ENCODE measurements at regions not wholly inside any gene's neighbourhood (a gene's known extent, or its start where the extent isn't known, plus 50 kb on each side); places are given as distances from the start of the nearest gene placed in this dataset.
A peak's percentile ranks its signal among the peaks of the same experiment; 100 is the strongest.

DNA sequence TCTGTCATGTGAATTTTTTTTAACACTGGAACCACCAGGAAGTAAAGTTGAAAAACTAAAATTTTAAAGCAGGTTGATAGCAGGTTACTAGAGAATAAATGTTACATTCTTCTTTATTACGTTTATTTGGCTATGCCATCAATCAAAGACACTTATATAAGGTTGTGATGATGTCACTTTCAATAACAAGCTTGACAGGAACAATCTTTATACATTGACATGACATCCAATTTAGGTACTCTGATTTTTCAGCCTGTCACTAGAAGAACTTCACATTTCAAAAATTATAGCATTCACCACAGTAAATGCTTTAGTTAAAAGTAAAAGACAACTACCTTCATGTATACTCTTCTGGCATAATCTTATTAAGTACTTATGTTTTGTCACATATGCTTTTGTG, 696.8 kb upstream of the NCAM2 start:
- DNase-seq, result no peak

DNA sequence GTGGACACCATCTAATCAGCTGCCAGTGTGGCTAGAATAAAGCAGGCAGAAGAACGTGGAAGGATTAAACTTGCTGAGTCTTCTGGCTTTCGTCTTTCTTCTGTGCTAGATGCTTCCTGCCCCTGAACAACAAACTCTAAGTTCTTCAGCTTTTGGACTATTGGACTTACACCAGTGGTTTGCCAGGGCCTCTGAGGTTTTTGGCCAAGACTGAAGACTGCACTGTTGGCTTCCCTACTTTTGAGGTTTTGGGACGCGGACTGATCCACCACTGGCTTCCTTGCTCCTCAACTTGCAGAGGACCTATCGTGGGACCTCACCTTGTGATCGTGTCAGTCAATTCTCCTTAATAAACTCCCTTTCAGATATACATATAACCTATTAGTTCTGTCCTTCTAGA, 696.1 kb upstream of the NCAM2 start:
- no peak for DNase-seq

DNA sequence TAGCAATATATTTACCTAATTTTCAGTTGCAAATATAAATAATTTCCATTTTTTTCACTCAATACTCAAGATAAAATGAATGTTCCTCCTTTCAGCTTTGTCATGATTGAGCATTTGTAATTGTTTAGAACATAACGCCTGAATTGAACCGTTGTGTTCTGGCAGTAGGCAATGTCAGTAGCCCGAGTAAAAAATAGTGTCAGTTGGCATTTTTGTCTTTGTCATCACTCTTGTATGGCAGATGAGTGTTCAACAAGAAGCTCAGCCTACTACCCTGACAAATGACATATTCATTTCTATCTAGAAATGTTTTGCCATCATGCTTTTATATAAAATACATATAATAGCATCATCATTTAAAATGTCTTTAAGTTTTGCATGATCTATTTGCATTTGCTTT, 691.4 kb upstream of the NCAM2 start:
- no peak for DNase-seq

DNA sequence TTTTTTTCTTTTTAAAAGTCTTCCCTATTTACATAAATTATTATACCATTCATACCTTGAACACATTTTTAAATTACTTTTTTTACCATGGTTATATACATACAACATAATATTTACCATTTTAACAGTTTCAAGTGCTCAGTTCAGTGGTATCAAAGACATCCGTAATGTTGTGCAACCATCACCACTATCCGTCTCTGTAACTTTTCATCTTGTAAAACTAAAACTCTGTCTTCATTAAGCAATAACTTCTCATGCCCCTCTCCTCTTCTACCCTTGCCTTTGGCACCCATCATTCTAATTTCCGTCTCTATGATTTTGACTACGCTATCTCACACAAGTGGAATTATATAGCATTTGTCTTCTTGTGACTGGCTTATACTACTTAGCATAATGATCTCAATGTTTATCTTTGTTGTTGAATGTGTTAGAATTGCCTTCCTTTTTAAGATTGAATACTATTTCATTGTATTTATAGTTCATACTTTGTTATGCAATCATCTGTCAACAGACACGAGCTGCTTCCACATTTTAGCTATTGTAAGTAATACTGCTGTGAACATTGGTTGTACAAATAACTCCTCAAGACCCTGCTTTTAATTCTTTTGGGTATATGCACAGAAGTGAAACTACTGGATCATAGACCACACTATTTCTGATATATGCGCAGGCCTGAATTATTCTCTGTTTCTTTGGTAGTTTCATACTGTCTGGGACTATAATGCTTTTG, 689.5 kb upstream of the NCAM2 start:
- peak; percentile 2 to 38 (median 18) for DNase-seq

DNA sequence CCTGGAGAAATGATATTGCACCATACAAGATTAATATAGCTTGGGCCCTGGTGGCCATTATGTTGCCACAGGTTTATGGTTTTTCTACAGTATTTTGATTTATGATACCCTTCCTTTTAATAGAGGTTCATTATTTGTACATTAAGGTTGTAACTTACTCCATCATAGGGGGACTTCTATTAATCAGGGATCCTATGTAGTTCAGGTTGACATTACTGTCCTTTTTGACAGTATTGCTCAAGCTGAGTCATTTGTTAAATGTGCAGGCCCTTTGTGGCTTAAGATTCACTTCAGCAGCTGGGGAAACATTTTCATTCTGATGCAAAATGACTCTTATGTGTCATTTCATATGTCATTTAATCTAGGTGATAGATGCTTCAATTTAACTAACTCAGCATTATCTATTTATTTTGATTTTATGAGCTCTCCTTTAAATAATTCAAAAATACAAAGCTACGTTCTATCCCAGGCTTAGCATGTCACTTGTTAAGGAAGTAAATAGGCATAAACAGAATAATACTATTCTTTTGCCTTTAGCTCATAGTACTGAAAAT, 686.9 kb upstream of the NCAM2 start:
- peak in 1 of 3 donors; percentile 8 for DNase-seq

DNA sequence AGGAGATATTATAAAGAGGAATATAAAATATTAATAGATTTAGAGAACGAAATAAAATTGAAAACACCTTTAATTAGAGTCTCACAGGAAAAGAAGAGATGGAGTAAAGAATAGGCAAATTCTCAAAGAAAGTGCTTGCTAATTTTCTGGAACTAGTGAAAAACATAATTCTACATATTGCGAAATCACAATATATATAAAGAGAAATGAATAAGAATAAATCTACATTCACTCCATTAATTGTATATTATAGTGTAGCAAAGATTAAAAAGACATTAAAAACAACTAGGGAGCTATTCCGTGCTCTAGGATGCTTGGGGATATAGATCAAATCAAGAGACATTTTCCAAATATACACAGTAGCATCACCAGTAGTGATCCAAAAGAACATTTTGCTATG, 685.2 kb upstream of the NCAM2 start:
- DNase-seq, result no peak

DNA sequence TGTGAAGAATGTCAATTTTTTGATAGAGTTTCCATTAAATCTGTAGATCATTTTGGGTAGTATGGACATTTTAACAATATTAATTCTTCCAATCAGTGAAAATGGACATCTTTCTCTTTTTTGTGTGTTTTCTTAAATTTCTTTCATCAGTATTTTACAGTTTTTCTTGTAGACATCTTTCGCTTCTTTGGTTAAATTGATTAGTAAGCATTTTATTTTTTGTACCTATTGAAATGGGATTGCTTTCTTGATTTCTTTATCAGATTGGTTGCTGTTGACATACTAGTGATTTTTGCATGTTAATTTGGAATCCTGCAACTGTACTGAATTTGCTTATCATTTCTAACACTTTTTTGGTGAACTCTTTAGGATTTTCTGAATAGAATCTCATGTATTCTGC, 683.2 kb upstream of the NCAM2 start:
- no peak for DNase-seq

DNA sequence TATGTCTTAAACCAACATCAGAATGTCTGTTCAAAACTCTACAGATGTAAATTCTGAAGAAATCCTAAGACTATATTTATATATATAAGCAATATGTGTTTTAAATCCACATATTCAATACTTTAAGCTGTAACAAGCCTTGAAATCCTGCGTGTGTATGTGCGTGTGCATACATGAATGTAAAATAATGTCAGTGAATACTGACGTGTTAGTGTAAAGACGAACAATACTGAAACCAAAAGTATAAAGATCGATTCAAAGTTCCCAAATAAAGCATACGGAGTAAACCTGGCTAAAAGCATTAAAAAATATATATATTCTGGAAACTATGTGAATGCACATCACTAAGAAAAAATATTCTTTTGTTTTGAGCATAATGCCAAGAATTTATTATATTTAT, 668.6 kb upstream of the NCAM2 start:
- DNase-seq, result no peak

DNA sequence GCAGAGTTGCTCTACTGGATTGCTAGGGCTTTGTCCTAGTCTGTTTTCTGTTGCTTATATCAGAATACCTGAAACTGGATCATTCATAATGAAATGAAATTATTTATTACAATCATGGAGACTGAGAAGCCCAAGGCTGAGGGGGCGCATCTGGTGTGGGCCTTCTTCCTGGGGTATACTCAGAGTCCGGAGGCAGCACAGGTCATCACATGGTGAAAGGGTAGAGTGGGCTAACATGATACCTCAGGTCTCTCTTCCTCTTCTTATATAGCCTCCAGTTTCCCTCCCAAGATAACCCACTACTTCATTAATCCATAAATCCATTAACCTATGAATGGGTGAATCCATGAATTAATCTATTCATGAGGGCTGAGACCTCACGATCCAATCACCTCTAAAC, 667.6 kb upstream of the NCAM2 start:
- no peak for DNase-seq

DNA sequence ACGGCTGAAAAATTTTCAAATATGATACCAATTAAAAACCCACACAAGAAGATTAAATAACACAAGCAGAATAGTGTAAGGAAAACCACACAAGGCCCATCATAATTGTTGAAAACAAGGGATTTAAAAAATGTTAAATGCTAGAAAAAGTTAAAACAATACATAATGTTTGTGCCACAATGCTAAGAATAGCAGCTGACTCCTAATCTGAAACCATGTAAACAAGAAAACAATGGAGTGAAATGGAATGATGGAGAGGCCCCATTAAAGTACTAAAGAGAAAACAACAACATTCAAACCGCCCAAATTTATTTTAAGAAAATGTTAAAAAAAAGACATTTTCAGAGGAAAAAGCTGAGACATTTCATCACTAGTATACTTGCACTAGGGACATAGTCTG, 663.6 kb upstream of the NCAM2 start:
- no peak for DNase-seq

DNA sequence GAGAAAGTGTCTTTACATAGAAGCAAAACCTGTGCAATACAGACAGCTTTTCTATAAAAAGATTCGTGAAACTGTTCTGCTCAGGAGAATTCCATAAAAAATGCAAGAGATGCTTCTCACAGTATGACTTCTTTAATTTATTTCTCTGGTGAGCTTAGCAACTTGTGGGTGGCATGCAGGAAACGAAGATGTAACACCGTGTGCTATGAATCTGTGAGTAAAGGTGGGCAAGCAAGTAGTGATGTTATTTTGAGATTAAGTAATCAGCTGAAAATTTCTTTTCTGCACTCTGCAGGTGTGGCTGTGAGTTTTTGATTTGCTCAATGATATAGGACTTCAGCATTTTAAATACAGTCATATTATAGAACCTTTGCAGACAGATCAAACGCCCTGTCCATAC, 656.8 kb upstream of the NCAM2 start:
- DNase-seq, result no peak

DNA sequence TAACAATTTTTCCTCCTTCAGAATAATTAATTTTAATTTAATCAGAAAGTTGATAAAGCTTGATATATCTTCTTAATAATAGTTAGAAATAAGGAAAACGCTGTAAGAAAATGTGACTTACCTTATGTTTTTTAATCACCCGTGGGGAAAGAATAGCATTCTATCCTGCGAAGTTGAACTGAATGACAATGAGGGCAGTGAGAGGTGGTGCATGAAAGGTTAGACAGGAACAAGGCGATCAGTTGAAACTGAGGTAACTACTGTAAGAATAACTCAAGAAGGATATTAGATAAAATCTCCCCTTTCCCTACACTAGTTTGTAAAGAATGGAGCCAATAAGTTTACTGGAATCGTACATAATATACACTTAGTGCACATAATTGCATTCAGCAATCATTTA, 655.0 kb upstream of the NCAM2 start:
- DNase-seq, result no peak

DNA sequence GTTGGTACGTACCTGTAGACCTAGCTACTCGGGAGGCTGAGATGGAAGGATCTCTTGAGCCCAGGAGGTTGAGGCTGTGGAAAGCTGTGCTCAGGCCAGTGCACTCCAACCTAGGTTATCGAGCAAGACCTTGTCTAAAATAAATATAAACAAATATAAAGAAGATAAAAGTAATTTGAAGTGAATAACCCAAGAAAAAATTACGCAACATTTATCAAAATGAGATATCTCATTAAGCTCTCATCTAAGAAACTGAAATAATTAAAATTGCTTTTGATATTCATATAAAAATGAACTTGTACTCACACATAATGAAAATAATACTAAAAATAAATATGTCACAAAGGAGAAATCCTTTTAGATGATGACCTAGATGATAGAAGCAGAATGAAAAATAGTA, 647.1 kb upstream of the NCAM2 start:
- no peak for DNase-seq

DNA sequence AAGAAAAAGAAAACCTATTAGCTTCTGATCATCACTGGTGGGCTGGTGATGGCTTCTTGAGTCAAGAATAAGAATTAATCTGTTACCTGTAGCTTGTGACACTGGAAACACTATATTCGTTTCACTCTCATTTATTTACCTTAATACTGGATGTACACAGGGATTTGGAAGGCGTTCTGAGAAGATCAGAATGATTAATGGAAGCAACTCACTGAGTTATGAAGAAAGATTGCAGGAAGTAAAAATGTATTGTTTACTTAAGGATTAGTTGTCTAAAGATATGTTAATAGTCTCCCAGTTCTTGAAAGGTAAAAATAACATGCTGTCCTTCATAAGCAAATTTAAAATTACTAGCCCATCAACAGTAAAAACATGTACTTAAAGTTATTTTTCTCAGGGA, 644.9 kb upstream of the NCAM2 start:
- DNase-seq, result no peak

DNA sequence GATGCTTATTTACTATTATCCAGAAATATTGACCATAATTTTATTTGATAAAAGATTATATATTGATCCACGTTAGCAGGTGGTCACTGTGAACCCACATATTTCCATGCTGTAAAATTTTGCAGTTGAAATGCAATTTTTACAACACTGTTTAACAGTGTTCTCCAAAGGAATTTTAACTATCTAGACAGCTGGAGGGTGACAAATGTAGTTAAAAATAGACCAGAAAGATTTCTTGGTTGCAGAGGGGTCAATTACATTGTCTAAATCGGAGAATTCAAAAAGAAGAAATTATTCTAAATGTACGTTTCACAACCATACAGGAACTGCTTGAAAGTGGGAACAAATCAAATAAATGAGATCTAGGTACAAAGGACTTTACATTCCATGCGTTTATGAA, 625.2 kb upstream of the NCAM2 start:
- no peak for DNase-seq

DNA sequence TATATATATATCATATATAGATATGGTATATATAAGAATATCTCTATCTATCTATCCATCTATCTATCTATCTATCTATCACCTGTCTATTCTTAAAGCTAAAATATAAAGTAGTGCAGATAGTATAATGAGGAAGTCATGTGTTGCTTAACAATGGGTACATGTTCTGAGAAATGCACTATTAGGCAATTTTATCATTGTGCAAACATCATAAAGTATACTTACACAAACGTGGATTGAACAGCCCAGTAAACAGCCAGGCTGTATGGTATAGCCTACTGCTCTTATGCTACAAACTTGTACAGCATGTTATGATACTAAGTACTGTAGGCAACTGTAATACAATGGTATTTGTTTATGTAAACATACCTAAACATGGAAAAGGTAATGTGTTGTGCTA, 621.0 kb upstream of the NCAM2 start:
- DNase-seq, result peak; percentile 2 to 58 (median 44)

DNA sequence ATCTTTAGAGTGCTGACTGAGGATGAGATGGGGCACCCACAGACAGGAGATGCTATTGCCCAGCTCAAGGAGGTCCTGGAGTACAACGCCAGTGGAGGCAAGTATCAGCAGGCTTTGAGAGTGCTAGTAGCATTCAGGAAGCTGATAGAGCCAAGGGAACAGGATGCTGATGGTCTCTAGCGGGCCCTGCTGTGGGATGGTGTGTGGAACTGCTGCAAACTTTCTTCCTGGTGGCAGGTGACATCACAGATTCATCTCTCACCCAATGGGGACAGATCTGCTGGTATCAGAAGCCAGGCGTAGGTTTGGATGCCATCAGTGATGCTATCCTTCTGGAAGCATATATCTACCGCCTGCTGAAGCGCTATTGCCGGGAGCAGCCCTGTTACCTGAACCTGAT, 609.8 kb upstream of the NCAM2 start:
- DNase-seq, result no peak

DNA sequence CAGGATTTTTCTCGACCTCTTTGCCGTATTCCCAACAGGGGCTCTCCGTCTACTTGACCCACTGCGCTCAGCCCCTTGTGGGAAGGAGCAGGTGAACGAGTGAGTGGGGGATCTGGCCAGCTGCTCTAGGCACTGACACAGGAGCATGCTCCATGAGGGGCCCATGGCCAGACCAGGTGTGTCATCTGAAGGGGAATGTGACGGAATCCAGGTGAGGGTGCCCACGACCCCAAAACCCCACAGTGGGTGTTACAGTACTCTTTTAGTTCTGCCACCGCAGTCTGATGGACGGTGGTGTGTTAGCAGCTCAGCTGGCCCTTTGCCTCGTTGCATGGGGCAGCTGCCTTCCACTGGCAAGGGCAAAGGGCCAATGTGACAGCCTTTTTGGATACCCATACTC, 601.4 kb upstream of the NCAM2 start:
- DNase-seq, result no peak

DNA sequence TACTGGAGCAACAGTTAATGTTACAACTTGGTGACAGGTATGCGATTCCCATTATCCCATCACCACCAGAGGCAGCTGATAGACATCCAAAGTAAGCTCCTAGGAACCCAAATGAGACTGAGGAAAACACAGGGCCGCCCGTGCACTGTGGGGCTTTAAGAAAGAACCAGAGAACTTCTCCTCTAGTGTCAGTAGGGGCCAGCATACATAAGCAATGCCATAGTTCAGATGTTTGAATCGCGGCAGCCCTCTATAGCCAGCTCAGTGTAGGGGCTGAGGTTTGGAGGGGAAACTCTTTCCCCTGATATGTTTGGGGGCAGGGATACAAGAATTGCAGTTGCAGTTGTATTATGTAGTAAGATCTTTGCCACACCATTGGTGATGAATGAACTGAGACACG, 593.3 kb upstream of the NCAM2 start:
- DNase-seq, result no peak

DNA sequence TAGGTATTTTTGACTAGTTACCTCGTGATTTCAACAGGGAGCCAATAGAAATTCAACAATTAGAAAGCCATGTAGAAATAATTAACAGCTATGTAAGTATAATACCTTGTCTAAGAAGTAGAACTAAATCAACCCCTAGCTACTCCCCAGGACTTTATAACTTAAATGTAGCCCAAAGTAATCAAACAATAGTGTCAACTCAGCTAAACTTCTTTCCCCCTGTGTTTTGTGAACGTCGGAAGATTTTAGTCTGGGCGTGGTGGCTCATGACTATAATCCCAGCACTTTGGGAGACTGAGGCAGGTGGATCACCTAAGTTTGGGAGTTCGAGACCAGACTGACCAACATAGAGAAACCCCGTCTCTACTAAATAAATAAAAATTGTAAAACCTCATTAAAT, 579.9 kb upstream of the NCAM2 start:
- no peak for DNase-seq

DNA sequence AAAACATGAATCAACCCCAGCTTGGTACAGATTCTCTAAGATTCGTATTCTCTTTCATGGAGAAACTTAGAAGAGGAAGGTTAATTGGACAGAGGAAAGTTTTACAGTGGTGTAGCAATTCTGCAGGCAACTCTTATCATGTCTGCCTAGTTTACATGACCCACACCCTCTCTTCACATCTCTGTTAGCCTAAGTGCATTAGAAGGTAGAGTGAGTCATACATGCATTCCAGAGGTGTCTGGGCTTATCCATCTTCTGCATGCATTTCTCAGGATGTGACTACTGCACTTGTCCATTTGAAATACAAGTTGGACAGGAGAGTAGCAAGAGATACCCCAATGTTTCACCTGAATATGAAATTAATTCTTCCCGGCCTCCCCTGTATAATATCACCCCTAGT, 578.4 kb upstream of the NCAM2 start:
- no peak for DNase-seq

DNA sequence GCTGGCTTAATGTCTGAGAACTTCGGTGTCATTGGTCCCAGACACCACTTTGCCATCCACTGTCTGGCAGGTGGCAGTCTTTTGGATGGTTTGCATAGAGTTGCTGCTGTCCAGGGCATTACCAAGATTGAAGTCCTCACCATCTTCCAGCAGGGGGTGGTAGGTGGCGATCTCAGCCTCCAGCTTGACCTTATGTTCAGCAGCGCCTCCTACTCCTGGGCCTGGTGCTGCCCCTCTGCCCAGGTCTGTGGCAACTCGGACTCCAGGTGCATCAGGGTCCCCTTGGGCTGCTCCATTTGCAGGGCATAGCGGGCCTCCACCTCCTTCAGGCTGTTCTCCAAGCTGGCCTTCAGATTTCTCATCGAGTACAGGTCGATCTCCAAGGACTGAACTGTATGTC, 573.3 kb upstream of the NCAM2 start:
- DNase-seq, result no peak

DNA sequence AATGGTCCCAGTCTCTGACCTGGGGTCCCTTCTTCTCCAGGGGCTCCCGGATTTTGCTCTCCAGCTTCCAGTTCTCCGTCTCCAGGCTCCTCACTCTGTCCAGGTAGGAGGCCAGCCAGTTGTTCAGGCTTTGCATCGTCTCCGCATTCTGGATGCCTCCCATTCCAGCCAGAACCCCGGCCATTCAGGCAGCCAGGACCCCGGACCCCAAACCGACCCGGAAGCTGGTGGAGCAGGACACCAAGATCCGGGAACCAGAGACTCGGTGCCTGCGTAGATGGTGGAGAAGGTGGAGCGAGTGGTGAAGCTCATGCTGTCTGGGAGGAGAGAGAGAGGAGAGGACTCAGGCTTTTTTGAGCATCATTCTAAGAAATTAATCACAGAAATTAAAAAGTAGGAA, 572.4 kb upstream of the NCAM2 start:
- no peak for DNase-seq

DNA sequence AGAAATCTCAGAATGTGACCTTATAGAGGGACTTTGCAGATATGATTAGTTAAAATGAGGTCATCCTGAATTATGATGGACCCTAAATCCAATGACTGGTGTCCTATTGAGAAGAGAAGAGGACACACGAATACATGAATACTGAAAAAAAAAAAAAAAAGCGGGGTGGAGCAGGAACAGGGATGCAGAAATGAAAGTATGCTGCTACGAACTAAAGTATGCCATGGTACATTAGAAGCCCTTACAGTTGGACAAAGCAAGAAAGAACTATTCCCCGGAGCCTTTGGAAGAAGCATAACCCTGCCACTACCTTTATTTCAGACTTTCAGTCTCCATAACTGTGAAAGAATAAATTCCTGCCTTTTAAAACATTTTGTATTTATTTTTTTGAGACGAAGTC, 557.9 kb upstream of the NCAM2 start:
- no peak for DNase-seq

DNA sequence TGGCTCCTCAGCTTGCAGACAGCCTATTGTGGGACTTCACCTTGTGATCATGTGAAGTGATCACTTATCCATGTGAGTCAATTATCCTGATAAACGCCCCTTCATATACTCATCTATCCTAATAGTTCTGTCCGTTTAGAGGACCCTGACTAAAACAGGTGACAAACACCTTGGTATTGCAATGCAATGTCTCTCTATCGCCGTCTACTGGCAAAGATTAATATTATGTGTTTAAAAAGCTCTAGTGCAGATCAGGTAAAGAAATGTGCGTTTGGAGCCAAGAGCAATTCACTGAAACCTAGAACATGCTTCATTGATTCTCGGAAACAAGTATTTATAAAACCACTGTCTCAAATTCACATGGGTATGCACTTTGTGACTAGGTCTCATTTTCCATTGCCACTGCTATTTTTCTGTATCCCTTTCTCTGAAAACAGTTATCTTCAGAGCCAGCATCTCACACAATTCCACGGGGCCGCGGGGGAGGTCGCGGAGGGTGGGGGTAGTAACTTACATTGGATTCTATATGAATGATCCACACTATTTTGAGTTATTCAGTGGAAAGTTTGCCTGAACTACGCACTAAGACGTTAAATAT, 554.6 kb upstream of the NCAM2 start:
- peak in 2 of 3 donors; percentile 5 to 7 for DNase-seq

Data from suppressor macrophage treated with lipopolysaccharide for 1 hour (primary cell).